ENCODE measurements at regions not wholly inside any gene's neighbourhood (a gene's known extent, or its start where the extent isn't known, plus 50 kb on each side); places are given as distances from the start of the nearest gene placed in this dataset.

- no peak for TF ChIP-seq FOXA1 (IDR thresholded peaks at IDR 0.05)
- TF ChIP-seq FOXK2 (IDR thresholded peaks at IDR 0.05): no peak
- no peak for TF ChIP-seq L3MBTL2 (conservative IDR thresholded peaks at IDR 0.05)
- TF ChIP-seq ELF4 (IDR thresholded peaks at IDR 0.05): no peak
- no peak for TF ChIP-seq PKNOX1 (IDR thresholded peaks at IDR 0.05)
- TF ChIP-seq ARNT (IDR thresholded peaks at IDR 0.05): no peak
- TF ChIP-seq LEF1 (IDR thresholded peaks at IDR 0.05; ENCODE audit: borderline replicate concordance): no peak
- ChIA-PET CTCF (no interaction called here), POLR2A (no interaction called here)
- no peak for DNase-seq (ENCODE audit: extremely low spot score)
Observed at GRCh38 chr19:28509079-28509895, 703.7 kb downstream of the UQCRFS1 start.

- CTCF ChIA-PET: no interaction called here
- POLR2A ChIA-PET: no interaction called here
- no peak for DNase-seq (ENCODE audit: extremely low spot score)
- TF ChIP-seq FOXA1 (IDR thresholded peaks at IDR 0.05) (no peak), NFRKB (IDR thresholded peaks at IDR 0.05) (no peak), CTBP1 (IDR thresholded peaks at IDR 0.05; ENCODE audit: borderline replicate concordance) (no peak), FOXM1 (IDR thresholded peaks at IDR 0.05; ENCODE audit: borderline replicate concordance) (no peak), HDGF (IDR thresholded peaks at IDR 0.05; ENCODE audit: borderline replicate concordance) (no peak), LEF1 (IDR thresholded peaks at IDR 0.05; ENCODE audit: borderline replicate concordance) (no peak), SP1 (IDR thresholded peaks at IDR 0.05) (no peak), BHLHE40 (IDR thresholded peaks at IDR 0.05; ENCODE audit: borderline replicate concordance) (no peak), PKNOX1 (IDR thresholded peaks at IDR 0.05) (no peak), L3MBTL2 (conservative IDR thresholded peaks at IDR 0.05) (no peak), ELF4 (IDR thresholded peaks at IDR 0.05) (no peak)
Observed at GRCh38 chr19:28508666-28509065, 704.3 kb downstream of the UQCRFS1 start.

GRCh38 chr19:28505933-28506332 is 707.0 kb downstream of the UQCRFS1 start:
- DNase-seq (ENCODE audit: extremely low spot score): no peak
- POLR2A ChIA-PET: no interaction called here
- TF ChIP-seq ELF4 (IDR thresholded peaks at IDR 0.05) (no peak), LEF1 (IDR thresholded peaks at IDR 0.05; ENCODE audit: borderline replicate concordance) (no peak), ARNT (IDR thresholded peaks at IDR 0.05) (no peak), HDGF (IDR thresholded peaks at IDR 0.05; ENCODE audit: borderline replicate concordance) (no peak)
- CTCF ChIA-PET: no interaction called here

GRCh38 chr19:28505134-28505533 is 707.8 kb downstream of the UQCRFS1 start:
- no peak for TF ChIP-seq SP1 (IDR thresholded peaks at IDR 0.05)
- TF ChIP-seq HDGF (IDR thresholded peaks at IDR 0.05; ENCODE audit: borderline replicate concordance): no peak
- no peak for TF ChIP-seq FOXK2 (IDR thresholded peaks at IDR 0.05)
- no peak for TF ChIP-seq ZNF384 (IDR thresholded peaks at IDR 0.05)
- no peak for TF ChIP-seq L3MBTL2 (conservative IDR thresholded peaks at IDR 0.05)
- TF ChIP-seq SUZ12 (IDR thresholded peaks at IDR 0.05): no peak
- TF ChIP-seq FOXA1 (IDR thresholded peaks at IDR 0.05): no peak
- no peak for TF ChIP-seq NFRKB (IDR thresholded peaks at IDR 0.05)
- no peak for TF ChIP-seq FOXM1 (IDR thresholded peaks at IDR 0.05; ENCODE audit: borderline replicate concordance)
- no peak for TF ChIP-seq TARDBP (IDR thresholded peaks at IDR 0.05)
- TF ChIP-seq PKNOX1 (IDR thresholded peaks at IDR 0.05): no peak
- no peak for TF ChIP-seq ELF4 (IDR thresholded peaks at IDR 0.05)
- TF ChIP-seq BHLHE40 (IDR thresholded peaks at IDR 0.05; ENCODE audit: borderline replicate concordance): no peak
- no peak for TF ChIP-seq LEF1 (IDR thresholded peaks at IDR 0.05; ENCODE audit: borderline replicate concordance)
- TF ChIP-seq CTBP1 (IDR thresholded peaks at IDR 0.05; ENCODE audit: borderline replicate concordance): no peak
- TF ChIP-seq ARNT (IDR thresholded peaks at IDR 0.05): no peak
- ChIA-PET CTCF (no interaction called here), POLR2A (no interaction called here)
- no peak for DNase-seq (ENCODE audit: extremely low spot score)

- ChIA-PET POLR2A (no interaction called here), CTCF (no interaction called here)
- DNase-seq (ENCODE audit: extremely low spot score): no peak
- TF ChIP-seq L3MBTL2 (conservative IDR thresholded peaks at IDR 0.05): no peak
- no peak for TF ChIP-seq ARNT (IDR thresholded peaks at IDR 0.05)
- no peak for TF ChIP-seq SP1 (IDR thresholded peaks at IDR 0.05)
- no peak for TF ChIP-seq PKNOX1 (IDR thresholded peaks at IDR 0.05)
- no peak for TF ChIP-seq LEF1 (IDR thresholded peaks at IDR 0.05; ENCODE audit: borderline replicate concordance)
Observed at GRCh38 chr19:28504727-28505126, 708.2 kb downstream of the UQCRFS1 start.

- CTCF ChIA-PET: no interaction called here
- TF ChIP-seq L3MBTL2 (conservative IDR thresholded peaks at IDR 0.05): no peak
- no peak for TF ChIP-seq LEF1 (IDR thresholded peaks at IDR 0.05; ENCODE audit: borderline replicate concordance)
- TF ChIP-seq FOXM1 (IDR thresholded peaks at IDR 0.05; ENCODE audit: borderline replicate concordance): no peak
- TF ChIP-seq ZNF384 (IDR thresholded peaks at IDR 0.05): no peak
- no peak for TF ChIP-seq SUZ12 (IDR thresholded peaks at IDR 0.05)
- no peak for TF ChIP-seq TARDBP (IDR thresholded peaks at IDR 0.05)
- TF ChIP-seq ELF4 (IDR thresholded peaks at IDR 0.05): no peak
- no peak for TF ChIP-seq BHLHE40 (IDR thresholded peaks at IDR 0.05; ENCODE audit: borderline replicate concordance)
- no peak for TF ChIP-seq FOXK2 (IDR thresholded peaks at IDR 0.05)
- no peak for TF ChIP-seq FOXA1 (IDR thresholded peaks at IDR 0.05)
- no peak for TF ChIP-seq SP1 (IDR thresholded peaks at IDR 0.05)
- TF ChIP-seq CTBP1 (IDR thresholded peaks at IDR 0.05; ENCODE audit: borderline replicate concordance): no peak
- TF ChIP-seq PKNOX1 (IDR thresholded peaks at IDR 0.05): no peak
- no peak for TF ChIP-seq HDGF (IDR thresholded peaks at IDR 0.05; ENCODE audit: borderline replicate concordance)
- no peak for TF ChIP-seq ARNT (IDR thresholded peaks at IDR 0.05)
- no peak for TF ChIP-seq NFRKB (IDR thresholded peaks at IDR 0.05)
- no peak for DNase-seq (ENCODE audit: extremely low spot score)
- POLR2A ChIA-PET: no interaction called here
Observed at GRCh38 chr19:28504139-28504538, 708.8 kb downstream of the UQCRFS1 start.
